ENCODE measurements at regions not wholly inside any gene's neighbourhood (a gene's known extent, or its start where the extent isn't known, plus 50 kb on each side); places are given as distances from the start of the nearest gene placed in this dataset.
A peak's percentile ranks its signal among the peaks of the same experiment; 100 is the strongest.

DNA sequence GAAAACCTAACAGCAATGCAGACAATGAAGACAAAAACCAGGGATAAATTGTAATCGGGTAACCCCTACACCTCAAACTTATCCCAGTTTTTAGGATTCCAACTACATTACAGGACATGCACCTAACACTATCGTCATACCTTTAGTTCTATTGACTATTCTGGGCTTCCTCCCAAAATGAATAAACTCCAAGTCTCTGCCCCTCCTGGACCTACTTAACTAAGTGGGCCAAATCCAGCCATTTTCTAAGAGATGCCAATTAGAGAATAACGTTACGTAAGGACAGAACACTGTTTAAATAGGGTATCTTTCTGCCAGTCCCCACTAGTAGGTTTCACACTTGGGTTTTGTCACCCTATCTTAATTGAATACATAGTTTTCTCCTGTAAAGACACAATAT, 253.1 kb upstream of the MKLN1 start:
- 97% methylated on average over 4 of the region's 4 CpGs for WGBS
- no peak for DNase-seq
- no peak overlapping the region for H3K4me2 ChIP-seq (ENCODE audit: low read length, poor library complexity, severe bottlenecking)
- no peaks in the 10 kb centered on the region for H3K9me3 ChIP-seq (ENCODE audit: control insufficient read depth, low read length)
- no peak overlapping the region for H4K8ac ChIP-seq (ENCODE audit: low read length)
- H2BK12ac ChIP-seq (ENCODE audit: low read length in 2 of 2), result no peak overlapping the region
- H3K4me3 ChIP-seq (ENCODE audit: insufficient read depth in 1 of 2, low read depth in 1 of 2, low read length in 2 of 2), result no peak overlapping the region
- no peak overlapping the region for H3K4ac ChIP-seq (ENCODE audit: low read depth in 1 of 2, low read length in 2 of 2)
- no peak overlapping the region for H3K9ac ChIP-seq (ENCODE audit: low read length)
- H2BK15ac ChIP-seq (ENCODE audit: low read depth, poor library complexity, severe bottlenecking), result no peak overlapping the region
- peaks cover 4% of the 10 kb centered on the region for H3K4me1 ChIP-seq (ENCODE audit: control insufficient read depth, insufficient read depth, low read depth, low read length)
- H2AFZ ChIP-seq (ENCODE audit: low read depth, low read length), result no peak overlapping the region
- no peak overlapping the region for H2BK5ac ChIP-seq (ENCODE audit: low read depth, low read length, poor library complexity, severe bottlenecking)
- no peak overlapping the region for H3K18ac ChIP-seq (ENCODE audit: low read depth in 1 of 2, low read length in 2 of 2)
- no peak overlapping the region for H2AK5ac ChIP-seq (ENCODE audit: low read length, severe bottlenecking)
- no peak overlapping the region for H2BK120ac ChIP-seq (ENCODE audit: low read depth, low read length)
- peaks cover 32% of the 10 kb centered on the region for H3K79me1 ChIP-seq (replicated peaks; ENCODE audit: low read length, poor library complexity, severe bottlenecking)
- H4K91ac ChIP-seq (ENCODE audit: low read length), result no peak overlapping the region
- no peak overlapping the region for H3K14ac ChIP-seq (ENCODE audit: low read length in 2 of 2)
- H3K27ac ChIP-seq (ENCODE audit: low read length, poor library complexity, severe bottlenecking), result no peak overlapping the region
- no peak overlapping the region for H3K23ac ChIP-seq (ENCODE audit: low read length in 2 of 2)
- H3K27me3 ChIP-seq (ENCODE audit: control insufficient read depth in 1 of 2, insufficient read depth in 1 of 2, low read length in 2 of 2), result no peaks in the 10 kb centered on the region
- peaks cover 5 to 67% of the 10 kb centered on the region in 2 experiments for H3K36me3 ChIP-seq (ENCODE audit: control insufficient read depth in 1 of 2, insufficient read depth in 2 of 2, low read depth in 1 of 2, low read length in 2 of 2)

DNA sequence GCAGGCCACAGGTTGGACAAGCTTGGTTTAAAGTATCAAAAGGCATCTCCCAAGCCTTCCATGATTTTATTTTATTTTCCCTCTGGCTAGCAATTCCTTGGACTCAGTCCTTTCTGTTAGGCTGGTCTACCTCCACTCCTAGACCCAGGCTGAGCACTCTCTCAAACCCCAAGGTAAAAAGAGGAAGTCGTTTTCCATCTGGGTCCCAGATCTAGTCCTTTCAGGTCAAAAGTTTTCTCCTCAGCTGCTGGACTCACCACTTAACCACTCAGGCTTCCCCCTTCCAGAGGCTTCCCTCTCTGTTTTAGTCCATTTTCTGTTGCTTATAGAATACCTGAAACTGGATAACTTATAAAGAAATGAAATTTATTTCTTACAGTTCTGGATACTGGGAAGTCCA, 252.3 kb upstream of the MKLN1 start:
- peaks cover 35% of the 10 kb centered on the region for H3K79me1 ChIP-seq (replicated peaks; ENCODE audit: low read length, poor library complexity, severe bottlenecking)
- H2BK15ac ChIP-seq (ENCODE audit: low read depth, poor library complexity, severe bottlenecking), result no peak overlapping the region
- no peak overlapping the region for H3K23ac ChIP-seq (ENCODE audit: low read length in 2 of 2)
- WGBS, result 86% methylated on average over 1 of the region's 1 CpG
- no peak overlapping the region for H3K18ac ChIP-seq (ENCODE audit: low read depth in 1 of 2, low read length in 2 of 2)
- H3K27me3 ChIP-seq (ENCODE audit: control insufficient read depth in 1 of 2, insufficient read depth in 1 of 2, low read length in 2 of 2), result no peaks in the 10 kb centered on the region
- H3K27ac ChIP-seq (ENCODE audit: low read length, poor library complexity, severe bottlenecking), result no peak overlapping the region
- no peak overlapping the region for H2BK12ac ChIP-seq (ENCODE audit: low read length in 2 of 2)
- no peak overlapping the region for H3K4me2 ChIP-seq (ENCODE audit: low read length, poor library complexity, severe bottlenecking)
- peak overlapping the region in 1 of 2 experiments; percentile 2 for H3K4me3 ChIP-seq (ENCODE audit: insufficient read depth in 1 of 2, low read depth in 1 of 2, low read length in 2 of 2)
- peaks cover 4% of the 10 kb centered on the region for H3K4me1 ChIP-seq (ENCODE audit: control insufficient read depth, insufficient read depth, low read depth, low read length)
- H3K14ac ChIP-seq (ENCODE audit: low read length in 2 of 2), result no peak overlapping the region
- H3K9ac ChIP-seq (ENCODE audit: low read length), result peak overlapping the region; percentile 51
- no peak overlapping the region for H3K4ac ChIP-seq (ENCODE audit: low read depth in 1 of 2, low read length in 2 of 2)
- H4K91ac ChIP-seq (ENCODE audit: low read length), result no peak overlapping the region
- peaks cover 7 to 71% of the 10 kb centered on the region in 2 experiments for H3K36me3 ChIP-seq (ENCODE audit: control insufficient read depth in 1 of 2, insufficient read depth in 2 of 2, low read depth in 1 of 2, low read length in 2 of 2)
- peak overlapping the region; percentile 28 for H4K8ac ChIP-seq (ENCODE audit: low read length)
- H2BK5ac ChIP-seq (ENCODE audit: low read depth, low read length, poor library complexity, severe bottlenecking), result no peak overlapping the region
- no peak overlapping the region for H2BK120ac ChIP-seq (ENCODE audit: low read depth, low read length)
- no peak overlapping the region for H2AFZ ChIP-seq (ENCODE audit: low read depth, low read length)
- DNase-seq, result no peak
- H3K9me3 ChIP-seq (ENCODE audit: control insufficient read depth, low read length), result no peaks in the 10 kb centered on the region
- H2AK5ac ChIP-seq (ENCODE audit: low read length, severe bottlenecking), result no peak overlapping the region

DNA sequence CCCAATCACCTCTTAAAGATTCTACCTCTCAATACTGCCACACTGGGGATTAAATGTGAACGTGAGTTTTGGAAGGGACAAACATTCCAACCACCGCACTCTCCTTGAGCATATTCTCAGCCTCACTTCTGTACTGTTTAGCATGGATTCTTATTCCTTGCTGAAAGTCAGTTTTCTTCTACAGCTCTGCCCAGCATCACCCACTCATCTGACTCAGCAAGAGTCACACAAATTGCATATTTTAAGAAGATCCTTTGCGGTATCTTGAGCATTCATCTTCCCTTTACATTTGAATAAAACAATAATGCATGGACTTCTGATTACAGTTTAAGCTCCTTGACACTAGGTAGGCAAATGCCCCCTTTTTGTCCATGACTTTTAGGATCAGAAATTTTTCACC, 251.6 kb upstream of the MKLN1 start:
- Histone ChIP-seq H3K18ac (ENCODE audit: low read depth in 1 of 2, low read length in 2 of 2) (no peak overlapping the region), H3K14ac (ENCODE audit: low read length in 2 of 2) (no peak overlapping the region), H3K4me2 (ENCODE audit: low read length, poor library complexity, severe bottlenecking) (no peak overlapping the region), H2BK120ac (ENCODE audit: low read depth, low read length) (no peak overlapping the region), H4K8ac (ENCODE audit: low read length) (no peak overlapping the region), H2BK12ac (ENCODE audit: low read length in 2 of 2) (no peak overlapping the region), H3K27me3 (ENCODE audit: control insufficient read depth in 1 of 2, insufficient read depth in 1 of 2, low read length in 2 of 2) (no peaks in the 10 kb centered on the region), H3K4me3 (ENCODE audit: insufficient read depth in 1 of 2, low read depth in 1 of 2, low read length in 2 of 2) (peak overlapping the region in 1 of 2 experiments; percentile 3), H3K9ac (ENCODE audit: low read length) (peak overlapping the region; percentile 51), H3K79me1 (replicated peaks; ENCODE audit: low read length, poor library complexity, severe bottlenecking) (peaks cover 37% of the 10 kb centered on the region), H2BK5ac (ENCODE audit: low read depth, low read length, poor library complexity, severe bottlenecking) (no peak overlapping the region), H2BK15ac (ENCODE audit: low read depth, poor library complexity, severe bottlenecking) (no peak overlapping the region), H3K9me3 (ENCODE audit: control insufficient read depth, low read length) (no peaks in the 10 kb centered on the region), H3K4ac (ENCODE audit: low read depth in 1 of 2, low read length in 2 of 2) (no peak overlapping the region), H2AK5ac (ENCODE audit: low read length, severe bottlenecking) (no peak overlapping the region), H4K91ac (ENCODE audit: low read length) (no peak overlapping the region), H3K4me1 (ENCODE audit: control insufficient read depth, insufficient read depth, low read depth, low read length) (peaks cover 4% of the 10 kb centered on the region), H3K27ac (ENCODE audit: low read length, poor library complexity, severe bottlenecking) (no peak overlapping the region), H3K36me3 (ENCODE audit: control insufficient read depth in 1 of 2, insufficient read depth in 2 of 2, low read depth in 1 of 2, low read length in 2 of 2) (peaks cover 7 to 77% of the 10 kb centered on the region in 2 experiments), H3K23ac (ENCODE audit: low read length in 2 of 2) (no peak overlapping the region), H2AFZ (ENCODE audit: low read depth, low read length) (no peak overlapping the region)
- DNase-seq, result no peak
- 90% methylated on average over 3 of the region's 3 CpGs for WGBS

DNA sequence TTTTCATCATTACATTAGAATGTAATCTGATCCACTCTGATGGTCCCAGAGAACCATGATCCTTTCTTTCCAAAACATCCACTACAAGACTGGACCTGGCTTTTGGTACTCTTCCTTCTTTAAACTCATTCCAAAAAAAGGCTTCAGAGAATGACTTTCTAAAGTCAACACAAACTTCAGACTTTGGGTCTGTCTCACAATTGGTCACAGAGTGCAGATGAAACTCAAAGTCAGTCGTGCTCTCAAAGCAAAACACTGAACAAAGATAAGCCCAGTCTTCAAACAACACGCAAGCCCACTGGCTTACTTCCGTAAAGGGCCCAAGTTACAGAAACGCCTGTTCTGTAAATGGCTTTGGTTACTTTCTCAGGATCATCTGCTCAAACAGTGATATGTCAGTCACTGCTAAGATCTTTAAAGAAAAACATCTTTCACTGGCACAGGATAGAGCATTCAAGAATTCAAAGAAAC, 250.9 kb upstream of the MKLN1 start:
- Histone ChIP-seq H2BK120ac (ENCODE audit: low read depth, low read length) (no peak overlapping the region), H3K4me1 (ENCODE audit: control insufficient read depth, insufficient read depth, low read depth, low read length) (peaks cover 4% of the 10 kb centered on the region), H3K18ac (ENCODE audit: low read depth in 1 of 2, low read length in 2 of 2) (no peak overlapping the region), H2AFZ (ENCODE audit: low read depth, low read length) (no peak overlapping the region), H3K27ac (ENCODE audit: low read length, poor library complexity, severe bottlenecking) (no peak overlapping the region), H3K4me3 (ENCODE audit: insufficient read depth in 1 of 2, low read depth in 1 of 2, low read length in 2 of 2) (peak overlapping the region in 1 of 2 experiments; percentile 3), H3K14ac (ENCODE audit: low read length in 2 of 2) (no peak overlapping the region), H3K9ac (ENCODE audit: low read length) (peak overlapping the region; percentile 51), H3K9me3 (ENCODE audit: control insufficient read depth, low read length) (no peaks in the 10 kb centered on the region), H3K79me1 (replicated peaks; ENCODE audit: low read length, poor library complexity, severe bottlenecking) (peaks cover 37% of the 10 kb centered on the region), H3K27me3 (ENCODE audit: control insufficient read depth in 1 of 2, insufficient read depth in 1 of 2, low read length in 2 of 2) (no peaks in the 10 kb centered on the region), H2BK5ac (ENCODE audit: low read depth, low read length, poor library complexity, severe bottlenecking) (no peak overlapping the region), H2BK15ac (ENCODE audit: low read depth, poor library complexity, severe bottlenecking) (no peak overlapping the region), H3K23ac (ENCODE audit: low read length in 2 of 2) (no peak overlapping the region), H3K4me2 (ENCODE audit: low read length, poor library complexity, severe bottlenecking) (no peak overlapping the region), H2AK5ac (ENCODE audit: low read length, severe bottlenecking) (no peak overlapping the region), H3K4ac (ENCODE audit: low read depth in 1 of 2, low read length in 2 of 2) (no peak overlapping the region), H2BK12ac (ENCODE audit: low read length in 2 of 2) (no peak overlapping the region), H4K91ac (ENCODE audit: low read length) (no peak overlapping the region), H3K36me3 (ENCODE audit: control insufficient read depth in 1 of 2, insufficient read depth in 2 of 2, low read depth in 1 of 2, low read length in 2 of 2) (peaks cover 7 to 82% of the 10 kb centered on the region in 2 experiments), H4K8ac (ENCODE audit: low read length) (no peak overlapping the region)
- no peak for DNase-seq
- WGBS, result 98% methylated on average over 4 of the region's 4 CpGs

Data from mesenchymal stem cell (in vitro differentiated cells and primary cell).